ENCODE measurements at regions not wholly inside any gene's neighbourhood (a gene's known extent, or its start where the extent isn't known, plus 50 kb on each side); places are given as distances from the start of the nearest gene placed in this dataset.

DNA sequence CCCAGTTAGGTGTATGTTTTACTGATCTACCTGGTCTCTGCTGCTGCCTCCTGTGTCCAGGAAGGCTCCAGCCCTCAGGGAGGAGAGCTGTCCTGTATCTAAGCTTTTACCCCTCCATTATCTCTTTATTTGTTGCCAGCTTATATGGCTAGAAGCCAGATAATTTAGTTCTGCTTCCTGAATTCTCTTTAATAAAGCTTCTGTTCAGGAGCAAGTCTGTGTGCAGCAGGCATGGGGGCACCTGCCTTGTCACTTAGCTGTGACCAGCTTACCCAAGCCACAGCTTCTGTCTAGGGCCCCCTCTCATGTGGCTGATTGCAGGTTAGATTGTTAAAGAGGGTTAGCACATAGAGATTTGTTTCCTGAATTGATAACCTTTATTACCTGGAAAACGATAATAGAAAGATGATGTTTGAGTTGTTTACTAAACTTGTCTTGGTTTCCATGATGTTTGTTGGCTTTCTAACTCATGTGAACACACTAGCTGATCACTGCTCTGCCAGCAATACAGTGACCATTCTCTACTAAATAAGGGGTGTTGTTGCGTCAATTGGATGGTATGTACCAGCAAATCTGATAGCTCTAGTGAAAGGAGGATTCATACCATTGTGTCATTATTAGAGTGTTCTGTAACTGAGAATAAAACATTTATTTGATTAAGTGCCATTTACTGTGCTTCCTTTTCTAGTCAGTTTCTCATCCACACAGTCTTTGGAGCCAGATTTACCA lies 189.8 kb upstream of the ANK2 start:
- Histone ChIP-seq H3K27ac (ENCODE audit: extremely low read depth, low read depth, low read length) (no peak overlapping the region), H3K9me1 (ENCODE audit: control insufficient read depth, insufficient read depth, low read length) (no peaks in the 10 kb centered on the region), H3K4me3 (no peak overlapping the region), H2AFZ (ENCODE audit: low read depth, low read length) (no peak overlapping the region), H3K9ac (ENCODE audit: insufficient read depth in 1 of 2, low read depth in 2 of 2, low read length in 2 of 2) (no peak overlapping the region), H3K27me3 (ENCODE audit: control insufficient read depth in 2 of 2, insufficient read depth in 2 of 2, low read length in 2 of 2) (peaks cover 0 to 4% of the 10 kb centered on the region in 2 experiments; a peak in 2 of 5 replicates), H3K9me3 (replicated peaks; ENCODE audit: control insufficient read depth, insufficient read depth, low read depth, low read length) (no peaks in the 10 kb centered on the region), H3K4me2 (ENCODE audit: insufficient read depth, low read length) (no peak overlapping the region), H3K79me2 (ENCODE audit: control insufficient read depth, insufficient read depth, low read length) (no peaks in the 10 kb centered on the region), H3K36me3 (ENCODE audit: control insufficient read depth, insufficient read depth, low read length) (no peaks in the 10 kb centered on the region), H3K4me1 (replicated peaks in 1 of 2; ENCODE audit: control insufficient read depth in 2 of 2, insufficient read depth in 2 of 2, low read length in 2 of 2) (no peaks in the 10 kb centered on the region), H4K20me1 (replicated peaks; ENCODE audit: control insufficient read depth, insufficient read depth, low read length) (no peaks in the 10 kb centered on the region)
- BruUV-seq (replicated peaks) = no TSS peak
- ChIA-PET POLR2A (no interaction called here), CTCF (ENCODE audit: low intra/inter-chr PET ratio) (no interaction called here)
- intact Hi-C loops (cut with micrococcal nuclease) (no loop called here), in situ Hi-C loops (cut with MboI) (no loop called here)
- TF ChIP-seq FOXM1 (IDR thresholded peaks at IDR 0.05; ENCODE audit: low read depth) (no peak), FOXM1 (CRISPR knock-in tag; IDR thresholded peaks at IDR 0.05; ENCODE audit: low read depth) (no peak)
- DNase-seq (ENCODE audit: extremely low read depth in 1 of 4, low spot score in 3 of 4) (no peak), ATAC-seq (no peak), FAIRE-seq (no peak)
- 0% methylated on average over 2 of the region's 2 CpGs for WGBS (ENCODE audit: insufficient coverage, low coverage, missing lambda C conversion rate)

GRCh38 chr4:112860830-112861690 lies 188.4 kb upstream of the ANK2 start:
- no peaks in the 10 kb centered on the region for H3K9me1 ChIP-seq (ENCODE audit: control insufficient read depth, insufficient read depth, low read length)
- no peak overlapping the region for H3K9ac ChIP-seq (ENCODE audit: insufficient read depth in 1 of 2, low read depth in 2 of 2, low read length in 2 of 2)
- 0% methylated on average over 5 of the region's 5 CpGs for WGBS (ENCODE audit: insufficient coverage, low coverage, missing lambda C conversion rate)
- H3K27me3 ChIP-seq (ENCODE audit: control insufficient read depth in 2 of 2, insufficient read depth in 2 of 2, low read length in 2 of 2) = peaks cover 0 to 4% of the 10 kb centered on the region in 2 experiments; a peak in 2 of 5 replicates
- no peaks in the 10 kb centered on the region for H3K9me3 ChIP-seq (replicated peaks; ENCODE audit: control insufficient read depth, insufficient read depth, low read depth, low read length)
- CTCF ChIA-PET (ENCODE audit: low intra/inter-chr PET ratio) = no interaction called here
- intact Hi-C loops (cut with micrococcal nuclease) (no loop called here), in situ Hi-C loops (cut with MboI) (no loop called here)
- H3K36me3 ChIP-seq (ENCODE audit: control insufficient read depth, insufficient read depth, low read length) = no peaks in the 10 kb centered on the region
- no TSS peak for BruUV-seq (replicated peaks)
- no peaks in the 10 kb centered on the region for H3K4me1 ChIP-seq (replicated peaks in 1 of 2; ENCODE audit: control insufficient read depth in 2 of 2, insufficient read depth in 2 of 2, low read length in 2 of 2)
- TF ChIP-seq MIER1 (IDR thresholded peaks at IDR 0.05; ENCODE audit: low read depth) (no peak), LEF1 (IDR thresholded peaks at IDR 0.05) (no peak), BRCA1 (IDR thresholded peaks at IDR 0.05) (no peak), BRCA1 (CRISPR knock-in tag; IDR thresholded peaks at IDR 0.05) (no peak)
- TF ChIP-seq, protein P1, sequence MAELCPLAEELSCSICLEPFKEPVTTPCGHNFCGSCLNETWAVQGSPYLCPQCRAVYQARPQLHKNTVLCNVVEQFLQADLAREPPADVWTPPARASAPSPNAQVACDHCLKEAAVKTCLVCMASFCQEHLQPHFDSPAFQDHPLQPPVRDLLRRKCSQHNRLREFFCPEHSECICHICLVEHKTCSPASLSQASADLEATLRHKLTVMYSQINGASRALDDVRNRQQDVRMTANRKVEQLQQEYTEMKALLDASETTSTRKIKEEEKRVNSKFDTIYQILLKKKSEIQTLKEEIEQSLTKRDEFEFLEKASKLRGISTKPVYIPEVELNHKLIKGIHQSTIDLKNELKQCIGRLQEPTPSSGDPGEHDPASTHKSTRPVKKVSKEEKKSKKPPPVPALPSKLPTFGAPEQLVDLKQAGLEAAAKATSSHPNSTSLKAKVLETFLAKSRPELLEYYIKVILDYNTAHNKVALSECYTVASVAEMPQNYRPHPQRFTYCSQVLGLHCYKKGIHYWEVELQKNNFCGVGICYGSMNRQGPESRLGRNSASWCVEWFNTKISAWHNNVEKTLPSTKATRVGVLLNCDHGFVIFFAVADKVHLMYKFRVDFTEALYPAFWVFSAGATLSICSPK (IDR thresholded peaks at IDR 0.05; ENCODE audit: borderline replicate concordance) = no peak
- no peak overlapping the region for H3K4me2 ChIP-seq (ENCODE audit: insufficient read depth, low read length)
- H3K79me2 ChIP-seq (ENCODE audit: control insufficient read depth, insufficient read depth, low read length) = no peaks in the 10 kb centered on the region
- no peak overlapping the region for H2AFZ ChIP-seq (ENCODE audit: low read depth, low read length)
- H4K20me1 ChIP-seq (replicated peaks; ENCODE audit: control insufficient read depth, insufficient read depth, low read length) = no peaks in the 10 kb centered on the region
- H3K27ac ChIP-seq (ENCODE audit: extremely low read depth, low read depth, low read length) = no peak overlapping the region
- no peak overlapping the region for H3K4me3 ChIP-seq
- POLR2A ChIA-PET = no interaction called here
- ATAC-seq (no peak), DNase-seq (ENCODE audit: extremely low read depth in 1 of 4, low spot score in 3 of 4) (no peak), FAIRE-seq (no peak)
